HG02852 (cell line): ENCODE measurements at regions not wholly inside any gene's neighbourhood (a gene's known extent, or its start where the extent isn't known, plus 50 kb on each side); places are given as distances from the start of the nearest gene placed in this dataset.
"Not testable (repeated sequence)": the region's sequence is repeated elsewhere in the genome, so short reads cannot be mapped to it uniquely, and the experiment has no call there.

ENCODE experiments used
- ATAC-seq: cut with Tn5 transposase; IDR thresholded peaks from one replicate; pipeline ENCODE4 v1.9.1; 2021; ENCODE audit warnings: mild to moderate bottlenecking, moderate library complexity; ENCODE audit not compliant: unreplicated experiment

GRCh38 chr3:103937094-103937493 is 1429.6 kb upstream of the ALCAM start:
- no peak for ATAC-seq

GRCh38 chr3:103947062-103947461 is 1419.6 kb upstream of the ALCAM start:
- ATAC-seq: no peak

- ATAC-seq: no peak
Measured at GRCh38 chr3:103949693-103950092, 1417.0 kb upstream of the ALCAM start.

- no peak for ATAC-seq
Measured at GRCh38 chr3:103950676-103951075, 1416.0 kb upstream of the ALCAM start.

- ATAC-seq: no peak
Measured at GRCh38 chr3:103953796-103954195, 1412.9 kb upstream of the ALCAM start.

GRCh38 chr3:103960819-103961218 is 1405.9 kb upstream of the ALCAM start:
- no peak for ATAC-seq

- ATAC-seq: no peak
Measured at GRCh38 chr3:103963599-103963998, 1403.1 kb upstream of the ALCAM start.

- ATAC-seq: no peak
Measured at GRCh38 chr3:103965764-103966163, 1400.9 kb upstream of the ALCAM start.

GRCh38 chr3:103966749-103967148 is 1400.0 kb upstream of the ALCAM start:
- ATAC-seq: no peak

GRCh38 chr3:103968131-103968530 is 1398.6 kb upstream of the ALCAM start:
- ATAC-seq: no peak

- no peak for ATAC-seq
Measured at GRCh38 chr3:103968751-103969150, 1398.0 kb upstream of the ALCAM start.

- ATAC-seq: no peak
Measured at GRCh38 chr3:103976931-103977339, 1389.8 kb upstream of the ALCAM start.

- no peak for ATAC-seq
Measured at GRCh38 chr3:103977417-103977816, 1389.3 kb upstream of the ALCAM start.

GRCh38 chr3:103991461-103992115 is 1375.1 kb upstream of the ALCAM start:
- ATAC-seq: no peak

GRCh38 chr3:103992469-103992868 is 1374.2 kb upstream of the ALCAM start:
- ATAC-seq: no peak

GRCh38 chr3:104004956-104005355 is 1361.8 kb upstream of the ALCAM start:
- no peak for ATAC-seq

GRCh38 chr3:104005815-104006214 is 1360.9 kb upstream of the ALCAM start:
- ATAC-seq: no peak

GRCh38 chr3:104018541-104018940 is 1348.2 kb upstream of the ALCAM start:
- no peak for ATAC-seq

- ATAC-seq: no peak
Measured at GRCh38 chr3:104031598-104031997, 1335.1 kb upstream of the ALCAM start.

GRCh38 chr3:104032283-104032682 is 1334.4 kb upstream of the ALCAM start:
- ATAC-seq: no peak

GRCh38 chr3:104040896-104041295 is 1325.8 kb upstream of the ALCAM start:
- no peak for ATAC-seq

- not testable (repeated sequence) for ATAC-seq
Measured at GRCh38 chr3:104043001-104043543, 1323.6 kb upstream of the ALCAM start.

GRCh38 chr3:104044002-104044401 is 1322.7 kb upstream of the ALCAM start:
- no peak for ATAC-seq
